Fibroblast of peridontal ligament (primary cell): ENCODE measurements at regions not wholly inside any gene's neighbourhood (a gene's known extent, or its start where the extent isn't known, plus 50 kb on each side); places are given as distances from the start of the nearest gene placed in this dataset.

Experiments used
- DNase-seq: peaks from one replicate; pipeline ENCODE4 v3.0.0-alpha.2; 2010; ENCODE audit errors: extremely low read depth

DNA sequence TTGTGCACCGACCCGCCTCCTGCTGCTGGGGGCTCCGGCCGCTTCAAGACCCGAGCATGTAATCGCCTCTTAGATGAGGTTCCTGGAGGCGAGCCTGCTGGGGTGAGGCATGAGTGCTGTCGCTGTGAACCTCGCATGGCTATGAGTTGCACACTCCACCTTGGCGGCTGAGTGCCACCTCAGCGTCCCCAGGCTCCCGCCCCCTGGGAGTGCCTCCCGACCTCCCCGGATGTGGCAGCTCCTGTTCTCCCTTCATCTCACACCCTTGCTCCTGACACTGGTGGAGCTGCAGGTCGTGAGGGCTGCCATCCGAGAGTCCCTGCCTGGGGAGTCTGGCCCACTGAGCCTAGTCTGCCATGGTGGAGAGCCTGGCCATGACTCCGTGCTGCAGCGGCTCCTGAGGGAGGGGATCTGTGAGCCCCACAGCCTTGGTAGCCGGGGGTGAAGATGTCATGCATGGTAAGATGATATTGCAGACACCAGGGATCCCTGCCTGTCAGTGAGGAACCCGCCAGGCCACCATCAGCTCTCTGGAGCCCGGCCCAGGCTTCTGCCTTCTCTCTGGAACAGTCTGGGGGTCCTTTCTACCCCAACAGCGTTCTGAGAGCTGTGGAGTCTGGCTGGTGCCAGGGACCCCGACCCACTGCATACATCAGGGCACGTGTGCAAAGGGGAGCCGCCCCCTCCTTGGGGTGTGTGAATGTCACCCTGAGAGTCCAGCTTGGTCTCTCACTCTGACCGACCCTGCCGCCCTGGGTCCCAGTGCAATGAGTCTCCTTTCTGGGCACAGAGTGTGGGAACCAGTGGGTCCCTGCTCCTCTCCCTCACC is 61.6 kb upstream of the HS6ST1 start:
- no peak for DNase-seq

DNA sequence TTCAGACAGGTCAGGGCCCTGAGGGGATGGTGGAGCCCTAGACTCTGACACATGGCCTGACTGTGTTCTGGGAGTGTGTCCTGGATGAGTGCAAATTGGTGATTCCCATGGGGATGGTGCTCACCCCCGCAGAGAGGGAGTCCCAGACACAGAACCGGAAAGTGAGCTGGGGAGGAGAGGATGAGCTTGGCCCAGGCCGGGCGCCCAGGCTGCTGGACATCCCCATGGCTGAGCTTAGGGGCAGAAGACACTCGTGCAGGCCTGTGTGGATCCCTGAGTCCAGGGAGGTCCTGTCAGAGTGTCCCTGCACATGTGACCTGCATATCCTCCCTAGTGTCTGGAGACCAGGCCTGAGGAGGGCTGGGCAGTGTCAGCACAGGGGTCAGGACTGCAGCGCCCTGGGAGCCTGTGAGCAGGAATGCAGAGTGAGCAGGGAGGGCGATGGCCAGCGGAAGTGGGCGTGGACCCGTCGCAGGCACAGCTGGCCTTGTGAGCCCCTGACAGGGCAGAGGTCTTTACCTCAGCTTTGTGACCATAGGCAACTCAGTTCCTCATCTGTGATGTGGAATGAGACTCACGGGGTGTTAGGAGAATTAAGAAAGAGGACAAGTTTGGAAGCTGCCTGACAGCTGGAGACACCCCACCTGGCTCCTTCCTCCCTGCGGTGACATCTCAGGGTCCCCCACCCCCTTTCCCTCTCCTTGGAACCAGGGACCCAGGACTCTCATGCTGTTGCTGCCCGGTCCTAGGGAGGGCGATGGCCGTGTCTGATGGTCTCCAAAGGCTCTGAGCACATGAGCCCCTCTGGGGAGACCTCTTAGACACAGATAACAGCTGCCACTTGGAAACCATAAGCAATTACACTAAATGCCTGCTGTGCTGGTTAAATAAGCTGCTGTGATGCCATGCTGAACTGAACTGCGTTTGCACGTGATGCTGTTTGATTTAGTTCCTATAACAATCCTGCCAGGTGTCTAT is 62.6 kb upstream of the HS6ST1 start:
- no peak for DNase-seq

DNA sequence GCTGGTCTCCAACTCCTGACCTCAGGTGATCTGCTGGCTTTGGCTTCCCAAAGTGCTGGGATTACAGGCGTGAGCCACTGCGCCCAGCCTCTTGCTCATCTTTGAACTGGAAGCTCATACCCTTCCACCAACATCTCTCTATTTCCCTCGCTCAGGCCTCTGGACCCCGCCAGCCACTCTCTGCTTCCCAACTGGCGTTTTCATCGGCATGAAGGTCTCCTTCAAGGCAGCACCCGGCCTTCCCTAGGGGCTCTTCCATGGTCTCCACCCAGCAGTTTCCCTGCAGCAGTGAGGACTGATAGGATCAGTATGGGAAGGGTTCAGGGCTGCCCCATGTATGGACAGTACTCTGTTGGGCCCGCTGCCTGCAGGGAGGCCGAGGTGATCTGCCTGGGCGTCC is 65.8 kb upstream of the HS6ST1 start:
- DNase-seq: no peak

GRCh38 chr2:128384956-128385355 is 66.3 kb upstream of the HS6ST1 start:
- no peak for DNase-seq

DNA sequence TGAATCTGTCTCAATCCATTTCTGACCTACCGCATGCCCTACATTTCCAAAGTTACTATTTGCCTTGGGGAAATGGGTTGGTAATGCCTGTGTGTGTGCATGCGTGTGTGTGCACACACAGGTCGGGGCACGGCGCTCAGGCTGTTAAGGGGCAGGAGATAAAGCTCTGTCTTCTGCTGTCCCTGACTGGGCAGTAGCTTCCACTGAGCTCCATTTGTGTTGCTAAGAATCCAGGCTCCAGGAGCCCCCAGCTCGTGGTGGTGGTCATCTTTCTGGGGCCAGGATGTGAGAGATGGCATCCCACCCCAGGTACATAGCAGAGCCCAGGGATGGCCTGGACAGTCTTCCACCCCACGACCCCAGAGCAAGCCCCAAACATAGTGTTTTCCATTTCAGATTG is 66.7 kb upstream of the HS6ST1 start:
- DNase-seq: no peak

GRCh38 chr2:128386066-128386465 is 67.4 kb upstream of the HS6ST1 start:
- DNase-seq: no peak

DNA sequence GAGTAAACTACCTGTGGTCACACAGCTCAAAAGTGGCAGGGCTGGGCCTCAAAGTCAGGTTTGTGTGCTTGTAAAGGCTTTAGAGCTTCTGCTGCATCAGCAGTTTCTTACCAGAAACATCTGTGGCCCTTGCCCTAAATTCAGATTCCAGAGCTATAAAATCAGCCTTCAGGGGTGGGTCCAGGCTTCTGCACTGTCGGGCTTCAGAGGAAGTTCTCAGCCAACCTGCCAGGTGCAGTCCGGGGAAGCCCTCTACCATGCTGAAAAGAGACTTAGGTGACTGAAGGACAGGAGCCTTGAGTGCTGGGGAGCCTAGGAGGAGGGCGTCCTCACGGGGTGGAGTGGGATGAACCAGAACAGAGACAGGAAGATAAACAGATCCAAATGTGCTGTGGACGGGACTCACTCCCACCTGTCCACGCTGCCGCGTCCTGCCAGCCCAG is 69.9 kb upstream of the HS6ST1 start:
- peak; percentile 38 for DNase-seq

DNA sequence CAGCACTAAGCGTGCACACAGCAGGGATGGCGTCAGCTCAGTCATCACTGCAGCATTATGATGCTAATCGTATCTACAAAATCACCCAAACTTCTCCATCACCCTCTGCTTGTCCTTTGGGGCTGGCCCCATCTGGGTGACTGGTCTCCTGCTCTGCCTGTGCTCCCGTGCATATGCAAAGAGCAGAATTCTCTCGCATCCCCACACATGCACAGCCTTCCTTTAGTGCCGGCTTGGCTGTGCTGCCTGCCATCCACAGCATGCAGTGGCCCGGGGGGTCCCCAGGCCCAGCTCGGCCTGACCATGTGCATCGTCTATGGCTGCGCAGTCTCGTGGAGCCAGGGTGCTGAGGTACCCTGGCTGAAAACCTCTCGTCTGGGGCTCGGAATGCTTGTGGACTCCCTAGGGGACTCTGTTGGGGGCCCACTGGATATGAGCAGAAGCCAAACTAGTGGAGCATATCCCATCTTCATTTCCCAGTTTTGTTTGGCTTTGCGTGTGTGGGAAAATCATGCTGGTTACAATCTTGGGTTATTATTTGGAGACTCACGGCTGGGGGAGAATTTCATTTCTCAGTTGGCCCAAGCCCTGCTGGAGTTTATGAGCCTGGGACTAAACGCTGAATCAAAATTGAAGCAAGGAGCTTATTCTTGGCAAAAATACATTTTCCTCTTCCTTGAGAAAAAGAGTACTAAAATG is 70.9 kb upstream of the HS6ST1 start:
- DNase-seq: peak; percentile 45

DNA sequence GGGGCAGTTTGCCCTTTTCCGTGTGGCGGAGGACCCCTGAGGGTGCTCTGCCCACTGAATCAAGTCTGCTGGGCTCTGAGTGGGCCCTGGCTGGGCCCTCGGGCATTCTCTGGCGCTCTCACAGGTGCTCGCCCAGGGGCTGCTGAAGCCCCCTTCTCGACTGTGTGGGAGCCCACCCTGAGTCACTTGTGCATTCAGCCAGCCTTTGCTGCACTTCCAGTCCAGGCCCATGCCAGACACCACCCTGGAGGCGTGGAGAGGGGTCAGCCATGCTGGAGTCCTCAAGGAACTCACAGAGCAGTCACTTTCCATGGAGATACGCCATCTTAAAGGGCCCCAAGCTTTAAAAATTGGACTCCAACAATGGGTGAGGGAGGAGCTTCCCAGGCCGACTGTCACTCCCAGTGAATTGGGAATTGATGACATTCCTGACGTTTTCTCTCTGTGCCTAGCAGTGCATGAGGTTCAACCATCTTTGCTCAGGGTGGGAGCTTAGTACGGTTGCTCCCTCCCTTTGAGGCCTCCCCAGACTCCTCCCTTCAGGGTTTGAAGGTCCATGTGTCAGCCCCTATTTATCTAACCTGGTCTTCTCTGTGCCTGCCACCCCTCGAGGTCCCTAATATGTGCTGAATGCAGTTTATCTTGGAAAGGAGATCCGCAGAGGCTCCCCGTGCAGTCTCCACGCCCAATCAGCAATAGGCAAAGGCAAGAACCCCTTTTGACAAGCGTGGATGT is 71.8 kb upstream of the HS6ST1 start:
- no peak for DNase-seq

DNA sequence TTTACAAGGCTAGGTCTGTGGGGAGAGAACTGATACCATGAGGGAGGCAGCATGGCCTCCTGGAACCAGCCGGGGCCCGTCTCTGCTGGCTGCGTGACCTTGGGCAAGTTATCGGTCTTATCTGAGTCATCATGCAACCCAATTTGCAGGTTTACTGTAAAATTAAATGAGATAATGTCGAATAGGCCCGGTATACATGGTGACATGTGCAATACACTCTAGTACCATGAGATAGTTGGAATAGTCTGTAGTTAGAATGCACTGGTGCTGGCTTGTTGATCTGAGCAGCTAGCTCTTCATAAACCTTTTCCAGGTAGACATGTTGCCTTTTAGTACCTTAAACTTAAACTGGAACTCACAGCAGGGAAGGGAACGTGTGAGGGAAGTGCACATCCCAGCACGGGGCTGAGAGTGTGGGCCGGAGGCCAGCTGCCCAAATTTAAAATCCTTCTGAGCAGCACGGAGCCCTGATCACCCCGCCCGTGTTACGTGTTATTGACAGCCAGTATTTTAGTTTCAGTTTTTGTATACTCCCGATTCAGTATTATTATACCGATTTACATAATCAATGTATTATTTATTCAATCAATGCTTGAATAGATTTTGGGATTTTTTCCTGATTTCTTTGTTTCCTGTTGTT is 72.4 kb upstream of the HS6ST1 start:
- no peak for DNase-seq

DNA sequence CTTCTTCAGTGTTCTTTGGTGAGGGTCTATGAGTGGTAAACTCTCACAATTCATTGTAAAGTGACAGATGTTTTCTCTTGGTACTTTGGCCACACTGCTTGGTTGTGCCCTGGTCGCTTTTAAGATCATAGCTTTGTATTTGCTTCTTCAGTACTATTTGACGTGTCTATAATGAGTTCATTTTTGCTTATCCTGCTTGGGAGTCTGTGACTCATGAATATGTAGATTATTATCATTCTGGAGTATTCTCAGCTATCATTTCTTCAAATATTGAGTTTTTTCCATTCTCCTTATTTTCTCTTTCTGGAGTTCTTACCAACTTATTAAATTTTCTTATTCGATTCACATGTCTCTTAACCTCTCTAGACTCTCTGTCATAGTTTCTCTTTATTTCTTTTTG is 73.0 kb upstream of the HS6ST1 start:
- no peak for DNase-seq

DNA sequence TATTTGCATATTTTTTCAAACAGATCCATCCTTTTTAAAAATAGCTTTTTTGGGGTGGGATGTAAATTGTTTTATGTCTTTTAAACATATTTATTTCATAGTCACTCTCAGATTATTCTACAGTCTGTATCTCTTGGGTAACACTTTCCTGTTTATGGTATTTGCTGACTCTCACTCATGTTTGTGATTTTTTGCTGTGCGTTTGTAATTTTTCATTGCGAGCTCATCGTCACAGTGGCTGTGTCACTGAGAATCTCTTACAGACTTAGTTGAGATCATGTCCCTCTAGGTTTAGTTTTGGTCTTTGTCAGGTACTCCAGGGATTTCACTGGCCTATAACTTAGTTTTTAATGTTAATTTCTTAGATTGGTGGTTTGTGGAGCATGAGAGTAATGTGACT is 73.5 kb upstream of the HS6ST1 start:
- peak; percentile 26 for DNase-seq

DNA sequence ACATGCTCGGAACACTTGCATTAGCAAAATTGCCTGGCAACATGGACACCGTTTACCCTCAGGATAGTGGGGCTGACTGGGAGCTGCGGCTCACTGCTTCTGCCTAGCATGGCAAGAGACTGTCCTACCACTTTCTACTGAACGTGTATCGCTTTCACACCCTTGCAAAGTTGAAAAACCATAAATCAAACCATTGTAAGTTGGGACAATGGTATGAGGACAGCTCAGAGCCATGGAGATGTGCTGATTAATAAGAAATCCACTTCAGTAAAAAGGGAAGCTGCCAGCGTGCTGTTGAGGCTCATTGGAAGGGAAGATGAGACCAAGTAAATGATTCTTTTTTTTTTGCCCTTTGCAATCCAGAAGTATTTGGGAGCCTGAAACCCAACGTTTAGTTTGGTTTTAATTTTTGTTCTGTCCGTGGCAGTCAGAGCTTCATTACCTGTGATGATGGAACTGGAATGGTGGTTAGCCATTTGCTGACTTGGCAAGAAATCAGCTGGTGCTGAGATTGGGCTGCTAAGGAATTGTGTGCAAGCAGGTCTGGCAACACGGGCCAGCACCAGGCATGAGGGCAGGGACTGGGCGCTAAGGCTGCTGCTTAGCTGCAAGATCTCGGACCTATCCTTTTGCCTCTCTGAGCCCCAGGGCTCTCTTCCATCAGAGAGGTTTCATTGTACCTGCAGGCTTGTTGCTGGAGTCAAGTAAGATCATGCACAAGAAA is 75.5 kb upstream of the HS6ST1 start:
- no peak for DNase-seq

GRCh38 chr2:128395196-128395595 is 76.5 kb upstream of the HS6ST1 start:
- no peak for DNase-seq

DNA sequence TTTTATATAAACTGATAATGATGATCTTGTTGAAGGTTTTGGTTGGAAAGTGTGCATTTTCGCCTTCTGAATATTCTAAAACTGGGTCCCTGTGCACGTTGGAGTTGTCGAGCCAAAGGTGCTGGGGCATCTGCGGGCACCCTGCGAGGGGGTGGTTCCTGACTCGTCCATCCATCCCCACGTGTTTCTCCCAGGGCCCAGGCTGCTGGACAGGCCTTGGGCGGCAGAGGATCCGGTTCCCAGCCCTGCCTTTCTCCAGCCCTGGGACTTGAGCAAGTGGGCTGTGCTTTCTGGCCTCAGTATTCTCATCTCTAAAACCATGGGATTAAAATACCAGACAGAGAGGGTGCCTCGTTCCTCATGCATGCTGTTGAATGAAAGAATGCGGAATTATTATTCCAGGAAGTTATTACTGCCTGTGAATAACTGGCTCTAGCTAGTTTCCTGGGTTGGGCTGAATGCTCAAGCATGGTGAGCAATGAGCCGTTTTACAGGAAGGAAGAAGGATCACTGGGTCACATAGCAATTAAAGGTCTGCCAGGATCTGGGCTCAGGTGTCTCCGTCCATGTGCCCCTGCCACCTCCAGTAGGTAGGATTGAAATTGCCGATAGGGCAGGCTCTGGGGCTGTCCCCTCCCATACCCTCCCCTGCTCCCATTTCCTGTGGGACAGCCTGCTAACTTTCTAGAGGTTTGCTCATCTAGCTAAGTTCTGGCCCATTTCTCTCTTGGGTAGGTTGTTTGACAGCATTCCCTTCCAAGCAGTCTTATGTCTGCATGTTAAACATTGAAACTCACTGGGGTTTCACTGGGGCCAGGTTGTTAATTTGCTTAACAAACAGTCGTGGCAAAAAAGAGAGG is 77.2 kb upstream of the HS6ST1 start:
- DNase-seq: no peak

DNA sequence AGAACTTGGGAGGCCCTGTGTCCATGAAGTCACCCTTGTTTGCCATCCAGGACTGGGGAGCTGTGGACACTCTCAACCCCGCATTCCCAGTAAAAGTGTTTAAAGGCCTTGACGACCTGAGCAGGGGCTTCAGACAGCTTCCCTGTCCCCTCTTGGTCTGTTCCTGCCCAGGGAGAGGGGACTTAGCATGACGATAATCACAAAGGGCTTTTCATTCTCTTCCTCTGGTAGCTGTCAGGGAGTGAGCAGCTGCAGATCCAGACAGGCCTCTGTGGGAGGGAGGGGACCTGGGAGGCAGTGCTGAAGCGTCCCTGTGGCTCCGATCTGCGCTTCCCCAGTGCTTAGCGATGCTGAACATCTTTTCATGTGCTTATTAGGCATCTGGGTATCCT is 77.8 kb upstream of the HS6ST1 start:
- no peak for DNase-seq

DNA sequence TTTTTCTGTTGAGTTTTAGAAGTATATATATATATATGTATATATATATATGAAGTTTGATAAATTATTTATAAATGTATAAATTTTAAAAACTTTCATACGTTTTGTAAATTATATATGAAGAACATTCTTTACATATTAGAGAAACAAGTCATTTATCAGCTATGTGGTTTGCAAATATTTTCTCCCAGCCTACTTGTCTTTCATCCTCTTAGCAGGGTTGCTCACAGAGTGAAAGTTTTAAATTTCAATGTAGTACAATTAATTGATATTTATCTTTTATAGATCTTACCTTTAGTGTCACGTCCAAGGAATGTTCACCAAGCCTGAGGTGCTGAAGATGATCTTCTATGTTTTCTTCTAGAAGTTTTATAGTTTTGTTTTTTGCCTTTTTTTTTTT is 78.3 kb upstream of the HS6ST1 start:
- no peak for DNase-seq

DNA sequence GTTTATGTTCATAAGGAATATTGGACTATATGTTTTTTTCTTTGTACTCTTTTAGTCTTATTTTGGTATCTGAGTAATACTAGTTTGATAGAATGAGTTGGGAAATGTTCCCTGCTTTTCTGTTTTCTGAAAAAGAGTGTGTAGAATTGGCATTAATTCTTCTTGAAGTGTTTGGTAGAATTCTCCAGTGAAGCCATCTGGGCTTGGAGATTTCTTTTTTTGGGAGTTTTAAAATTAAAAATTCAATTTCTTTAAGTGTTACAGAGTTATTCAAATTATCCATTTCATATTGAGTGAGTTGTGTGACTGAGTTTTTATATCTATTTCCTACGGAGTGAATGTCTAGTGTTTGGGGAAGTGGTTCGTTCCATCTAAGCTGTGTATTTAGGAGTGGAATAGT is 80.6 kb upstream of the HS6ST1 start:
- no peak for DNase-seq

GRCh38 chr2:128399690-128400291 is 81.1 kb upstream of the HS6ST1 start:
- DNase-seq: no peak
